SK-N-MC (cell line): ENCODE measurements at regions not wholly inside any gene's neighbourhood (a gene's known extent, or its start where the extent isn't known, plus 50 kb on each side); places are given as distances from the start of the nearest gene placed in this dataset.

Experiments used
- EZH2 ChIP-seq: fragments of 200-600 bp; sonication (generic); IDR thresholded peaks from one replicate; pipeline ENCODE4 v1.6.1; 2017; ENCODE audit warnings: antibody characterized with exemption
- FOXP2 ChIP-seq: optimal IDR thresholded peaks from 2 replicates; pipeline ENCODE3; 2011; ENCODE audit warnings: mild to moderate bottlenecking, moderate library complexity; ENCODE audit not compliant: insufficient read depth; ENCODE audit errors: extremely low read length, control extremely low read depth
- POLR2AphosphoS5 ChIP-seq: IDR thresholded peaks from 2 replicates; pipeline ENCODE4 v1.6.1; 2012; ENCODE audit warnings: mild to moderate bottlenecking, low read depth, low read length, borderline replicate concordance

DNA sequence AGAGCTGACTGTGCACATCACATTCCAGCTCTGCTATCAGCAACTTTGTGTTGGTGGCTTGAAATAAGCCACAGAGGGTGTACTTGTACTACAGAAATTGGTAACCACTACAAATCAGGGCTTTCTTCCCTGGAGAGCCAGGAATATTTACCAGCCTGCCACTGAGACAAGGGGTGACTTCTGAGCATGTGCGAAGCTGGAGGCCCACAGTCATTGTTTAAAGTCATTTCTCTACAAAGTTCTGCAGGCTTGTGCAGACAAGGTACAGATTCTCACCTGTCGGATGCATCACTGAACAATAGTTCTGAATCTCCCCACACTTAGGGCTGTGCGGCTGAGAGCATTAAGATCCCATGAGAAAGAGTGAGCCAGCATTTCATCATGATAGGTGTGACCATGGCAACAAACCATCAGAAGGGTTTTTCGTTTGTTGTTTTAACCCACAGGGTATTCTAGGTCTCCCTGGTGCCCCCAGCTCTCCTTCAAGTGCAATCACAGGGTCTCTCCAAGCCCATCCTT, 292.8 kb downstream of the CDC5L start:
- TF ChIP-seq POLR2AphosphoS5 (no peak), EZH2 (no peak), FOXP2 (no peak)
